Colon (tissue), 2 donors: ENCODE measurements at regions not wholly inside any gene's neighbourhood (a gene's known extent, or its start where the extent isn't known, plus 50 kb on each side); places are given as distances from the start of the nearest gene placed in this dataset.
"Not testable (repeated sequence)": the region's sequence is repeated elsewhere in the genome, so short reads cannot be mapped to it uniquely, and the experiment has no call there.

Experiments
- FAIRE-seq: peaks from 2 replicates; lab custom pipeline; 2012; peaks lifted over from hg19 to GRCh38; lab: Jason Lieb, UNC
- donor health status: control.
- donor health status: control.

- FAIRE-seq, result no peak
Observed at GRCh38 chr2:235105821-235106359, 154.1 kb downstream of the SH3BP4 start.

GRCh38 chr2:235106874-235107639 lies 155.2 kb downstream of the SH3BP4 start:
- no peak for FAIRE-seq

- FAIRE-seq, result no peak
Observed at GRCh38 chr2:235107640-235107951, 155.8 kb downstream of the SH3BP4 start.

GRCh38 chr2:235109561-235109960 lies 157.7 kb downstream of the SH3BP4 start:
- FAIRE-seq, result not testable (repeated sequence)

- FAIRE-seq, result no peak
Observed at GRCh38 chr2:235112365-235112764, 160.5 kb downstream of the SH3BP4 start.

GRCh38 chr2:235113854-235114253 lies 162.0 kb downstream of the SH3BP4 start:
- FAIRE-seq, result no peak

GRCh38 chr2:235114286-235114685 lies 162.5 kb downstream of the SH3BP4 start:
- no peak for FAIRE-seq

GRCh38 chr2:235115521-235115920 lies 163.7 kb downstream of the SH3BP4 start:
- no peak for FAIRE-seq

- peak; percentile 58 for FAIRE-seq
Observed at GRCh38 chr2:235116885-235117492, 165.2 kb downstream of the SH3BP4 start.

GRCh38 chr2:235126768-235127167 lies 175.0 kb downstream of the SH3BP4 start:
- FAIRE-seq, result no peak

GRCh38 chr2:235127931-235128330 lies 176.1 kb downstream of the SH3BP4 start:
- FAIRE-seq, result no peak

GRCh38 chr2:235129850-235130249 lies 178.0 kb downstream of the SH3BP4 start:
- FAIRE-seq, result no peak

GRCh38 chr2:235131334-235132305 lies 179.8 kb downstream of the SH3BP4 start:
- no peak for FAIRE-seq

- no peak for FAIRE-seq
Observed at GRCh38 chr2:235132651-235133050, 180.8 kb downstream of the SH3BP4 start.

GRCh38 chr2:235133837-235134236 lies 182.0 kb downstream of the SH3BP4 start:
- FAIRE-seq, result no peak

GRCh38 chr2:235134420-235134819 lies 182.6 kb downstream of the SH3BP4 start:
- FAIRE-seq, result no peak

- FAIRE-seq, result no peak
Observed at GRCh38 chr2:235135195-235135965, 183.6 kb downstream of the SH3BP4 start.

GRCh38 chr2:235135990-235136561 lies 184.3 kb downstream of the SH3BP4 start:
- FAIRE-seq, result no peak

GRCh38 chr2:235138339-235138738 lies 186.5 kb downstream of the SH3BP4 start:
- FAIRE-seq, result no peak

GRCh38 chr2:235139956-235140800 lies 188.4 kb downstream of the SH3BP4 start:
- FAIRE-seq, result no peak

GRCh38 chr2:235140801-235141081 lies 188.9 kb downstream of the SH3BP4 start:
- FAIRE-seq, result no peak
